Right lobe of liver (tissue), 4 donors: ENCODE measurements at regions not wholly inside any gene's neighbourhood (a gene's known extent, or its start where the extent isn't known, plus 50 kb on each side); places are given as distances from the start of the nearest gene placed in this dataset.

Experiments
- POLR2A ChIP-seq: fragments of 450-650 bp; IDR thresholded peaks from one replicate; pipeline ENCODE4 v1.6.1; 2017; ENCODE audit warnings: antibody characterized with exemption, mild to moderate bottlenecking
- TF ChIP-seq, protein P1 (sequence below), 4 donors: fragments of 200-600 bp in 3 of 4; fragments of 450-650 bp in 1 of 4; IDR thresholded peaks; one replicate each; pipeline versions ENCODE4 v1.5.1 to v1.8.0; 2016 to 2022; ENCODE audit warnings: antibody characterized with exemption in 4 of 4, mild to moderate bottlenecking in 2 of 4
- donor health status: DM: no; HTN: no; CAD: no.
- donor health status: DM: no; HTN: no; CAD: no.
- donor health status: DM: no; HTN: yes; CAD: no.

DNA sequence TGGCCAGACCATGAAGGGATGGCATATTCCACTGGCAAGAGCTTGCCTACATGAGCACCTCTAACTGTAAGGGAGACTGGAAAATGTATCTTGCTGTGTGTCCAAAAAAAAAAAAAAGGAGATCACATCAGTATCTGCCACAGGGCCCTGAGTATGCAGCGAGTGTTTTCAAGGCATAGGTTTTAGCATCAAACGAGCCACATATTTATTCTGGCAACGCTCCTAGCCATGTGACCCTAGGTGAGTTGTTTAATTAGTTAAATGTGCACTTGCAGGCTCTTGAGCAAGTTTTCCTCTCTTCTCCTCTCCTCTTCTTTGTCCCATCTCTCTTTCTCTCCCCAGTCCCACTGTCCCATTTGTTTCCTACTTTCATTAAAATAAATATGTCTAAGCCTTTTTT is 428.7 kb upstream of the AKR1E2 start:
- TF ChIP-seq, protein P1, sequence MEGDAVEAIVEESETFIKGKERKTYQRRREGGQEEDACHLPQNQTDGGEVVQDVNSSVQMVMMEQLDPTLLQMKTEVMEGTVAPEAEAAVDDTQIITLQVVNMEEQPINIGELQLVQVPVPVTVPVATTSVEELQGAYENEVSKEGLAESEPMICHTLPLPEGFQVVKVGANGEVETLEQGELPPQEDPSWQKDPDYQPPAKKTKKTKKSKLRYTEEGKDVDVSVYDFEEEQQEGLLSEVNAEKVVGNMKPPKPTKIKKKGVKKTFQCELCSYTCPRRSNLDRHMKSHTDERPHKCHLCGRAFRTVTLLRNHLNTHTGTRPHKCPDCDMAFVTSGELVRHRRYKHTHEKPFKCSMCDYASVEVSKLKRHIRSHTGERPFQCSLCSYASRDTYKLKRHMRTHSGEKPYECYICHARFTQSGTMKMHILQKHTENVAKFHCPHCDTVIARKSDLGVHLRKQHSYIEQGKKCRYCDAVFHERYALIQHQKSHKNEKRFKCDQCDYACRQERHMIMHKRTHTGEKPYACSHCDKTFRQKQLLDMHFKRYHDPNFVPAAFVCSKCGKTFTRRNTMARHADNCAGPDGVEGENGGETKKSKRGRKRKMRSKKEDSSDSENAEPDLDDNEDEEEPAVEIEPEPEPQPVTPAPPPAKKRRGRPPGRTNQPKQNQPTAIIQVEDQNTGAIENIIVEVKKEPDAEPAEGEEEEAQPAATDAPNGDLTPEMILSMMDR (IDR thresholded peaks at IDR 0.05): no peak
- TF ChIP-seq POLR2A: no peak
